Cardiac muscle cell (in vitro differentiated cells and primary cell): ENCODE measurements at regions not wholly inside any gene's neighbourhood (a gene's known extent, or its start where the extent isn't known, plus 50 kb on each side); places are given as distances from the start of the nearest gene placed in this dataset.

Source experiments
- DNase-seq, 2 donors: peaks; one replicate each; pipeline versions ENCODE4 v3.0.0 to v3.0.0-alpha.2; 2010 to 2017; ENCODE audit warnings: low read depth in 1 of 2, low spot score in 1 of 2
- H3K27ac ChIP-seq: fragments of 200-600 bp; sonication (generic); 2 replicates; pipeline ENCODE4 v1.5.1; 2016
- H3K27me3 ChIP-seq: fragments of 200-600 bp; sonication (generic); 2 replicates; pipeline ENCODE4 v1.6.0; 2016; ENCODE audit warnings: control low read depth
- H3K36me3 ChIP-seq: fragments of 200-600 bp; sonication (generic); 2 replicates; pipeline ENCODE4 v1.5.1; 2016; ENCODE audit warnings: control low read depth
- H3K4me1 ChIP-seq: fragments of 200-600 bp; sonication (generic); 2 replicates; pipeline ENCODE4 v1.8.1; 2017; ENCODE audit warnings: low read depth, mild to moderate bottlenecking, mixed run types
- H3K4me3 ChIP-seq: fragments of 200-600 bp; sonication (generic); 2 replicates; pipeline ENCODE4 v1.5.1; 2016; ENCODE audit warnings: mild to moderate bottlenecking
- H3K9me3 ChIP-seq: fragments of 200-600 bp; sonication (generic); 2 replicates; pipeline ENCODE4 v1.5.1; 2017; ENCODE audit warnings: low read depth, mild to moderate bottlenecking, control low read depth
- TF ChIP-seq, protein P1 (sequence below): IDR thresholded peaks from 2 replicates; pipeline ENCODE4 v1.5.1; 2012; ENCODE audit warnings: low read depth, mild to moderate bottlenecking, low read length

DNA sequence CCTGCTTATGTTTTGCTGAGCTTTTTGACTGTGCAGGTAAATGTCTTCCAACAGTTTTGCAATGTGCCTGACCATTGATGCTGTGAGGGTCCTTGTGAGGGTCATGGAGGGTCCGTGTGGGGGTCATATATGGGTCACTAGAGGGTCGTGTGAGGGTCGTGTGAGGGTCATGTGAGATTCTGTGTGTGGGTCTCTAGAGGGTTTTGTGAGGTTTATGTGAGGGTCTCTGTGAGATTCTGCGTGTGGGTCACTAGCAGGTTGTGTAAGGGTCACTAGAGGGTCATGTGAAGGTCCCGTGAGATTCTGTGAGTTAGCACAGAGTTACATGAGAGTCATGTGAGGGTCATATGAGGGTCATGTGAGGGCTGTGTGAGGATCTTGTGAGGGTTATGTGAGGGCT is 263.9 kb upstream of the B3GAT1 start:
- Histone ChIP-seq H3K4me1 (no peaks in the 10 kb centered on the region), H3K36me3 (no peaks in the 10 kb centered on the region), H3K4me3 (no peak overlapping the region), H3K27me3 (peaks cover 2% of the 10 kb centered on the region), H3K9me3 (no peaks in the 10 kb centered on the region), H3K27ac (no peak overlapping the region)
- no peak for DNase-seq
- TF ChIP-seq, protein P1, sequence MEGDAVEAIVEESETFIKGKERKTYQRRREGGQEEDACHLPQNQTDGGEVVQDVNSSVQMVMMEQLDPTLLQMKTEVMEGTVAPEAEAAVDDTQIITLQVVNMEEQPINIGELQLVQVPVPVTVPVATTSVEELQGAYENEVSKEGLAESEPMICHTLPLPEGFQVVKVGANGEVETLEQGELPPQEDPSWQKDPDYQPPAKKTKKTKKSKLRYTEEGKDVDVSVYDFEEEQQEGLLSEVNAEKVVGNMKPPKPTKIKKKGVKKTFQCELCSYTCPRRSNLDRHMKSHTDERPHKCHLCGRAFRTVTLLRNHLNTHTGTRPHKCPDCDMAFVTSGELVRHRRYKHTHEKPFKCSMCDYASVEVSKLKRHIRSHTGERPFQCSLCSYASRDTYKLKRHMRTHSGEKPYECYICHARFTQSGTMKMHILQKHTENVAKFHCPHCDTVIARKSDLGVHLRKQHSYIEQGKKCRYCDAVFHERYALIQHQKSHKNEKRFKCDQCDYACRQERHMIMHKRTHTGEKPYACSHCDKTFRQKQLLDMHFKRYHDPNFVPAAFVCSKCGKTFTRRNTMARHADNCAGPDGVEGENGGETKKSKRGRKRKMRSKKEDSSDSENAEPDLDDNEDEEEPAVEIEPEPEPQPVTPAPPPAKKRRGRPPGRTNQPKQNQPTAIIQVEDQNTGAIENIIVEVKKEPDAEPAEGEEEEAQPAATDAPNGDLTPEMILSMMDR = no peak

DNA sequence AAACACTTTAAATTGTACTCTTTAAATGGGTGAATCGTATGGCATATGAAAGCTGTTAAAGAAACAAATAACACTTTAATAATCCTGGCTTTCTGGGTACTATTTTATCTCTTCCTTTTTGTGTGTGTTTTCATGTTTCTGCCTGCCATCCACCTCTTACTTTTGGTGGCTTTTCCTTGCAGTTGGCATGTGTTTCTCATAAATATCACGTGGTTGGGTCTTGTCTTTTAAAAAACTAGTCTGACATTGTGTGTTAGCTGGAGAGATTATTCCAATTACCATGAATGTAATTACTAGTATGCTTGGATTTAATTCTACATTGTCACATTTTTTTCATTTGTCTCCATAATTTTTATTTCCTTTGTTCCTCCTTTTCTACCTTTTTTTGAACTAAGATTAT is 262.9 kb upstream of the B3GAT1 start:
- Histone ChIP-seq H3K4me3 (no peak overlapping the region), H3K27ac (no peak overlapping the region), H3K36me3 (no peaks in the 10 kb centered on the region), H3K4me1 (no peaks in the 10 kb centered on the region), H3K27me3 (peaks cover 2% of the 10 kb centered on the region), H3K9me3 (no peaks in the 10 kb centered on the region)
- DNase-seq = no peak
- TF ChIP-seq, protein P1 = no peak

DNA sequence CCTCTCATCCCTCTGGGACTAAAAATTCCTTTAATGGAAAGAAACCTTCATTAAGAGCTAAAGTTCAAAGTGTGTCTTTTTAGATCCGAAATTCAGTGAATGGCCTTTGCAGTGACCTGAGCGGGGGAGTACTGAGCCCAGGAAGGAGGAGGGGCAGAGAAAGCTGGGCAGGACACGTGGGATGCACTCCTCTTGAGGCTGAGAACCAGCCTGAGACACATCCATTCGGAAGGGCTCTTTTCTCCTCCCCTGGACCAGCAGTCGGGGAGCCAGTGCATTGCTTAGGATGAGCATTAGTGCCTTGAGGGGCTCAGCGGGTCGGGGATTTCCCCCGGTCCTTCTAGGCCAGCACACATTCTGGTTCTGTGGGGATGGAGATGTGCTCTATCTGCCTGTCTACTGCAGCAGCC is 258.9 kb upstream of the B3GAT1 start:
- DNase-seq = no peak
- H3K9me3 ChIP-seq = no peaks in the 10 kb centered on the region
- TF ChIP-seq, protein P1 = no peak
- no peaks in the 10 kb centered on the region for H3K27me3 ChIP-seq
- H3K27ac ChIP-seq = no peak overlapping the region
- H3K4me1 ChIP-seq = no peaks in the 10 kb centered on the region
- no peak overlapping the region for H3K4me3 ChIP-seq
- H3K36me3 ChIP-seq = no peaks in the 10 kb centered on the region

DNA sequence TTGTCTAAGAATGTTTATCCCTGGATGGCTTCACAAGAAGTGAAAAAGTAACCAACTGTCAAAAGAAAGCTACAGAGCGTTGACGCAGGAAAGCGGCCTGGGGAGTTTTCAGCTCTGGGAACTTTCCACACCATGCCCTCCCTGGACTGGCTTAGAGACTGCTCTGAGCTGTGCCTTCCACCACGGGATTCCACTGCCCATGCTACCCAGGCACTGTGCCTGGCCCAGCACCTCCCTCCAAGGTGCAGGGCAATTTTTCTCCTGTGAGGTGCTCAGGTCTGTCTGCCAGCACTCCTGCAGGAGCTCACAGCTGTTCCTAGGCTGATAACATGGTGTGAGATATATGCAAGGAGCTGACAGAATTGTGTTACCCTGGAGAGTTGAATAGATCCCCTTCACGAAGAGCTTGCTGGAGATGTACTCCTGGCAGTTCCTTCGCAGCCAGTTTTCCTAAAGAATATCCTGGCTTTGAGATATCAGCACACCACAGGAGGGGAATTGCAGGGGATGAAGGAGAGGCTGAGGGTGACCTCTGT is 258.3 kb upstream of the B3GAT1 start:
- Histone ChIP-seq H3K4me3 (no peak overlapping the region), H3K27me3 (no peaks in the 10 kb centered on the region), H3K27ac (no peak overlapping the region), H3K4me1 (no peaks in the 10 kb centered on the region), H3K36me3 (no peaks in the 10 kb centered on the region), H3K9me3 (no peaks in the 10 kb centered on the region)
- TF ChIP-seq, protein P1 = no peak
- DNase-seq = no peak

DNA sequence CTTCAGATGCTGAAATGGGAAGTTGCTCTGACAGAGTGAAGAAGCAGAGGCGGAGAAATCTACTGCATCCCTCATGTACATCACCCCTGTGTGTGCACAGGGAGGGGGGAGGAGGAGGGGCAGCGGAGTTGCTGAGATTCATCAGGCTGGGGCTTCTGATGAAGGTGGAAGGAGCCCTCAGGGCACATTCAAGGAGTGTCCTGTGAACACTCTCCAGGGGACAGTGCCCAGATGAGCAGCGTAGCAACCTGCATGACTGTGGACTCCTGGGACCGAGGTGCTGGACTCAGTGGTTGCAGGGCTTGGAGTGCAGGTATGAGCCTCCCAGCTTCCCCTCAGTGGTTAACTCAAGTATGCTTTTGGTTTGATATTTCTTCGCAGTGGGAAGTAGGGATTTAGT is 257.8 kb upstream of the B3GAT1 start:
- Histone ChIP-seq H3K9me3 (no peaks in the 10 kb centered on the region), H3K27ac (no peak overlapping the region), H3K4me3 (no peak overlapping the region), H3K27me3 (no peaks in the 10 kb centered on the region), H3K4me1 (no peaks in the 10 kb centered on the region), H3K36me3 (no peaks in the 10 kb centered on the region)
- TF ChIP-seq, protein P1 = no peak
- no peak for DNase-seq

DNA sequence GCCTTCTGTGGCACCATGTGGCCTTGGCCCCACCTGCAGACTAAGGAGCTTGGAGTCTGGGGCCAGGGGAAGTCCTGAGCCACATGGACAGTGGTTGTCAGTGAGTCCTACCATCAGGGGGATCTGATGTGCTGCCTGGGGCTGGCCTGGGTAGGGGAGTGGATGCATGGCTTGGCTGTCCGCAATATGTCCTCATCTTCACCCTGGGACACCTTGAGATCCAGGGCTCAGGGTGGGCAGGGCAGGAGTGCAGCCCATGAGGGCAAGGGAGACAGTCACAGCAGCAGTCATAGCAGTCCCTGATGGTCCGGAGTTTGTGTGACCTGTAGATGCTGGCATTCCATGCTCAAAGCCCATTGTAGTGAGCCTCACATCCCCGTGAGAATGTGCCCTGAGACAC is 256.8 kb upstream of the B3GAT1 start:
- Histone ChIP-seq H3K4me3 (no peak overlapping the region), H3K36me3 (no peaks in the 10 kb centered on the region), H3K4me1 (no peaks in the 10 kb centered on the region), H3K27me3 (no peaks in the 10 kb centered on the region), H3K27ac (no peak overlapping the region), H3K9me3 (no peaks in the 10 kb centered on the region)
- TF ChIP-seq, protein P1 = no peak
- DNase-seq = no peak
